ENCODE measurements at regions not wholly inside any gene's neighbourhood (a gene's known extent, or its start where the extent isn't known, plus 50 kb on each side); places are given as distances from the start of the nearest gene placed in this dataset.
"Not testable (repeated sequence)": the region's sequence is repeated elsewhere in the genome, so short reads cannot be mapped to it uniquely, and the experiment has no call there.

GRCh38 chr4:57740625-57741190, 630.5 kb upstream of the IGFBP7 start:
- H3K4me3 ChIP-seq (ENCODE audit: low read length): no peak overlapping the region
- no peak for DNase-seq (ENCODE audit: low read depth)
- TF ChIP-seq CTCF (IDR thresholded peaks at IDR 0.05; ENCODE audit: insufficient read depth, low read depth, low read length, missing control alignments): no peak

- DNase-seq (ENCODE audit: low read depth): no peak
- no peak overlapping the region for H3K4me3 ChIP-seq (ENCODE audit: low read length)
- TF ChIP-seq CTCF (IDR thresholded peaks at IDR 0.05; ENCODE audit: insufficient read depth, low read depth, low read length, missing control alignments): no peak
Observed at GRCh38 chr4:57736781-57737180, 626.6 kb upstream of the IGFBP7 start.

- DNase-seq (ENCODE audit: low read depth): no peak
- H3K4me3 ChIP-seq (ENCODE audit: low read length): no peak overlapping the region
- TF ChIP-seq CTCF (IDR thresholded peaks at IDR 0.05; ENCODE audit: insufficient read depth, low read depth, low read length, missing control alignments): no peak
Observed at GRCh38 chr4:57734104-57734670, 624.0 kb upstream of the IGFBP7 start.

GRCh38 chr4:57729775-57730570, 619.8 kb upstream of the IGFBP7 start:
- H3K4me3 ChIP-seq (ENCODE audit: low read length); DNase-seq (ENCODE audit: low read depth): not testable (repeated sequence)

- H3K4me3 ChIP-seq (ENCODE audit: low read length): no peak overlapping the region
- TF ChIP-seq CTCF (IDR thresholded peaks at IDR 0.05; ENCODE audit: insufficient read depth, low read depth, low read length, missing control alignments): no peak
- no peak for DNase-seq (ENCODE audit: low read depth)
Observed at GRCh38 chr4:57726154-57726553, 616.0 kb upstream of the IGFBP7 start.

GRCh38 chr4:57719456-57719855, 609.3 kb upstream of the IGFBP7 start:
- no peak overlapping the region for H3K4me3 ChIP-seq (ENCODE audit: low read length)
- TF ChIP-seq CTCF (IDR thresholded peaks at IDR 0.05; ENCODE audit: insufficient read depth, low read depth, low read length, missing control alignments): no peak
- DNase-seq (ENCODE audit: low read depth): no peak

- not testable (repeated sequence) for H3K4me3 ChIP-seq (ENCODE audit: low read length)
Observed at GRCh38 chr4:57714313-57714712, 604.1 kb upstream of the IGFBP7 start.

GRCh38 chr4:57710053-57710452, 599.9 kb upstream of the IGFBP7 start:
- TF ChIP-seq CTCF (IDR thresholded peaks at IDR 0.05; ENCODE audit: insufficient read depth, low read depth, low read length, missing control alignments): no peak
- DNase-seq (ENCODE audit: low read depth): no peak
- H3K4me3 ChIP-seq (ENCODE audit: low read length): no peak overlapping the region

More at GRCh38 chr4:57714313-57714712, 604.1 kb upstream of the IGFBP7 start:
- DNase-seq (ENCODE audit: low read depth): not testable (repeated sequence)
